Upper lobe of left lung (tissue), 4 donors: ENCODE measurements at regions not wholly inside any gene's neighbourhood (a gene's known extent, or its start where the extent isn't known, plus 50 kb on each side); places are given as distances from the start of the nearest gene placed in this dataset.

Source experiments
- POLR2AphosphoS5 ChIP-seq, 2 donors: sonication (generic); formaldehyde crosslinking; IDR thresholded peaks; one replicate each; pipeline ENCODE4 v1.5.1; 2017; ENCODE audit warnings: antibody characterized with exemption in 2 of 2
- TF ChIP-seq, protein P1 (sequence below), 6 experiments: fragments of 450-650 bp in 4 of 6; fragments of 200-600 bp in 2 of 6; sonication (generic) in 2 of 6; IDR thresholded peaks; one replicate each; pipeline ENCODE4 v1.5.1; 2016 to 2019; ENCODE audit warnings: antibody characterized with exemption in 6 of 6

- TF ChIP-seq, protein P1, sequence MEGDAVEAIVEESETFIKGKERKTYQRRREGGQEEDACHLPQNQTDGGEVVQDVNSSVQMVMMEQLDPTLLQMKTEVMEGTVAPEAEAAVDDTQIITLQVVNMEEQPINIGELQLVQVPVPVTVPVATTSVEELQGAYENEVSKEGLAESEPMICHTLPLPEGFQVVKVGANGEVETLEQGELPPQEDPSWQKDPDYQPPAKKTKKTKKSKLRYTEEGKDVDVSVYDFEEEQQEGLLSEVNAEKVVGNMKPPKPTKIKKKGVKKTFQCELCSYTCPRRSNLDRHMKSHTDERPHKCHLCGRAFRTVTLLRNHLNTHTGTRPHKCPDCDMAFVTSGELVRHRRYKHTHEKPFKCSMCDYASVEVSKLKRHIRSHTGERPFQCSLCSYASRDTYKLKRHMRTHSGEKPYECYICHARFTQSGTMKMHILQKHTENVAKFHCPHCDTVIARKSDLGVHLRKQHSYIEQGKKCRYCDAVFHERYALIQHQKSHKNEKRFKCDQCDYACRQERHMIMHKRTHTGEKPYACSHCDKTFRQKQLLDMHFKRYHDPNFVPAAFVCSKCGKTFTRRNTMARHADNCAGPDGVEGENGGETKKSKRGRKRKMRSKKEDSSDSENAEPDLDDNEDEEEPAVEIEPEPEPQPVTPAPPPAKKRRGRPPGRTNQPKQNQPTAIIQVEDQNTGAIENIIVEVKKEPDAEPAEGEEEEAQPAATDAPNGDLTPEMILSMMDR (IDR thresholded peaks at IDR 0.05): no peak
- no peak for TF ChIP-seq POLR2AphosphoS5 (IDR thresholded peaks at IDR 0.05)
Observed at GRCh38 chr14:60357551-60358149, 108.6 kb downstream of the PPM1A start.
